SK-N-SH (cell line): ENCODE measurements at regions not wholly inside any gene's neighbourhood (a gene's known extent, or its start where the extent isn't known, plus 50 kb on each side); places are given as distances from the start of the nearest gene placed in this dataset.

Source experiments
- CTCF ChIP-seq: fragments of 200-600 bp; sonication (generic); IDR thresholded peaks from 2 replicates; pipeline ENCODE4 v1.6.1; 2017; ENCODE audit warnings: antibody characterized with exemption, mild to moderate bottlenecking, moderate library complexity
- EP300 ChIP-seq, 2 experiments: IDR thresholded peaks; 2 replicates each; pipeline versions ENCODE4 v1.4.0 to v1.6.1; 2012; ENCODE audit warnings: borderline replicate concordance in 1 of 2, low read depth in 1 of 2, low read length in 1 of 2
- EZH2phosphoT487 ChIP-seq: fragments of 200-600 bp; sonication (generic); IDR thresholded peaks from 2 replicates; pipeline ENCODE4 v1.6.1; 2017; ENCODE audit warnings: low read depth, mixed run types, mild to moderate bottlenecking, antibody characterized with exemption, moderate library complexity, borderline replicate concordance
- FOXM1 ChIP-seq: IDR thresholded peaks from 2 replicates; pipeline ENCODE4 v1.4.0; 2012; ENCODE audit warnings: low read depth, mild to moderate bottlenecking
- GABPA ChIP-seq: IDR thresholded peaks from 2 replicates; pipeline ENCODE4 v1.4.0; 2012; ENCODE audit warnings: low read depth, mild to moderate bottlenecking
- NRF1 ChIP-seq: IDR thresholded peaks from 2 replicates; pipeline ENCODE4 v1.6.1; 2012; ENCODE audit warnings: low read depth, mild to moderate bottlenecking, low read length
- PBX3 ChIP-seq: IDR thresholded peaks from 2 replicates; pipeline ENCODE4; 2012
- POLR2AphosphoS5 ChIP-seq: IDR thresholded peaks from 2 replicates; pipeline ENCODE4 v1.6.1; 2012; ENCODE audit warnings: low read depth, low read length
- RCOR1 ChIP-seq: fragments of 150-350 bp; IDR thresholded peaks from 2 replicates; pipeline ENCODE4 v1.6.1; 2017; ENCODE audit warnings: antibody characterized with exemption, low read length
- RXRA ChIP-seq: IDR thresholded peaks from 2 replicates; pipeline ENCODE4 v1.4.0; 2012; ENCODE audit warnings: low read depth, mild to moderate bottlenecking, borderline replicate concordance
- SMC3 ChIP-seq: IDR thresholded peaks from 2 replicates; pipeline ENCODE4 v1.6.1; 2012; ENCODE audit warnings: low read depth, low read length, improper control_type of control experiment
- TEAD4 ChIP-seq: IDR thresholded peaks from 2 replicates; pipeline ENCODE4 v1.4.0; 2012; ENCODE audit warnings: mild to moderate bottlenecking, borderline replicate concordance; ENCODE audit not compliant: insufficient read depth
- USF2 ChIP-seq: fragments of 150-350 bp; IDR thresholded peaks from 2 replicates; pipeline ENCODE4 v1.6.1; 2017; ENCODE audit warnings: antibody characterized with exemption, low read length, low read depth, borderline replicate concordance
- YY1 ChIP-seq: IDR thresholded peaks from 2 replicates; pipeline ENCODE4 v1.4.0; 2012; ENCODE audit warnings: low read depth, mild to moderate bottlenecking

GRCh38 chr12:127548123-127548553 is 718.8 kb upstream of the TMEM132C start:
- TF ChIP-seq SMC3 (no peak), CTCF (no peak), POLR2AphosphoS5 (no peak), NRF1 (no peak), EP300 (IDR thresholded peaks at IDR 0.05; ENCODE audit: borderline replicate concordance in 1 of 2, low read depth in 1 of 2, low read length in 1 of 2) (no peak), RCOR1 (no peak), TEAD4 (no peak), EZH2phosphoT487 (no peak), PBX3 (no peak), USF2 (no peak), RXRA (no peak), FOXM1 (no peak), GABPA (no peak), YY1 (no peak)
